Retina (tissue), 1 donor: ENCODE measurements at regions not wholly inside any gene's neighbourhood (a gene's known extent, or its start where the extent isn't known, plus 50 kb on each side); places are given as distances from the start of the nearest gene placed in this dataset.
"Not testable (repeated sequence)": the region's sequence is repeated elsewhere in the genome, so short reads cannot be mapped to it uniquely, and the experiment has no call there.

Experiments
- DNase-seq: peaks from one replicate; pipeline ENCODE4 v3.0.0-alpha.2; 2016

GRCh38 chr10:85504641-85505040 is 862.0 kb downstream of the GRID1 start:
- DNase-seq = not testable (repeated sequence)

- no peak for DNase-seq
Observed at GRCh38 chr10:85508159-85508558, 858.4 kb downstream of the GRID1 start.

GRCh38 chr10:85510682-85511081 is 855.9 kb downstream of the GRID1 start:
- no peak for DNase-seq

- DNase-seq = no peak
Observed at GRCh38 chr10:85513436-85513835, 853.2 kb downstream of the GRID1 start.

- no peak for DNase-seq
Observed at GRCh38 chr10:85515316-85515715, 851.3 kb downstream of the GRID1 start.

- DNase-seq = no peak
Observed at GRCh38 chr10:85524001-85524666, 842.5 kb downstream of the GRID1 start.

GRCh38 chr10:85527616-85528317 is 838.8 kb downstream of the GRID1 start:
- no peak for DNase-seq

GRCh38 chr10:85528318-85528652 is 838.3 kb downstream of the GRID1 start:
- DNase-seq = no peak

- no peak for DNase-seq
Observed at GRCh38 chr10:85531706-85532105, 834.9 kb downstream of the GRID1 start.

- no peak for DNase-seq
Observed at GRCh38 chr10:85532773-85533172, 833.8 kb downstream of the GRID1 start.

GRCh38 chr10:85535926-85536325 is 830.7 kb downstream of the GRID1 start:
- no peak for DNase-seq

- DNase-seq = no peak
Observed at GRCh38 chr10:85537561-85537960, 829.0 kb downstream of the GRID1 start.

- DNase-seq = no peak
Observed at GRCh38 chr10:85538601-85539000, 828.0 kb downstream of the GRID1 start.

GRCh38 chr10:85542152-85542551 is 824.4 kb downstream of the GRID1 start:
- no peak for DNase-seq

GRCh38 chr10:85542936-85543730 is 823.5 kb downstream of the GRID1 start:
- DNase-seq = no peak

GRCh38 chr10:85544956-85545355 is 821.6 kb downstream of the GRID1 start:
- DNase-seq = no peak

GRCh38 chr10:85545874-85546273 is 820.7 kb downstream of the GRID1 start:
- DNase-seq = no peak

- no peak for DNase-seq
Observed at GRCh38 chr10:85547460-85548023, 819.1 kb downstream of the GRID1 start.

- DNase-seq = peak; percentile 32
Observed at GRCh38 chr10:85548034-85548433, 818.6 kb downstream of the GRID1 start.
